Lower lobe of right lung (tissue), 2 donors: ENCODE measurements at regions not wholly inside any gene's neighbourhood (a gene's known extent, or its start where the extent isn't known, plus 50 kb on each side); places are given as distances from the start of the nearest gene placed in this dataset.
"Not testable (repeated sequence)": the region's sequence is repeated elsewhere in the genome, so short reads cannot be mapped to it uniquely, and the experiment has no call there.

Experiments used
- ATAC-seq, 2 donors: fragments of 200-7000 bp; cut with Tn5 transposase; one replicate each; pipeline ENCODE4 v1.9.1; 2020 to 2022; ENCODE audit warnings: mild to moderate bottlenecking in 2 of 2, moderate library complexity in 2 of 2
- DNase-seq: peaks from one replicate; pipeline ENCODE4 v3.0.0-alpha.2; 2020
- H3K27ac ChIP-seq: fragments of 200-600 bp; one replicate; pipeline ENCODE4 v1.8.0; 2022
- H3K27me3 ChIP-seq: fragments of 200-600 bp; one replicate; pipeline ENCODE4 v1.8.0; 2022; ENCODE audit warnings: low read depth
- H3K36me3 ChIP-seq: fragments of 200-600 bp; one replicate; pipeline ENCODE4 v1.8.0; 2022; ENCODE audit warnings: mild to moderate bottlenecking
- H3K4me1 ChIP-seq: fragments of 200-600 bp; one replicate; pipeline ENCODE4 v1.8.0; 2022
- H3K4me3 ChIP-seq: fragments of 200-600 bp; one replicate; pipeline ENCODE4 v1.8.0; 2022; ENCODE audit warnings: mild to moderate bottlenecking
- H3K9me3 ChIP-seq: fragments of 200-600 bp; one replicate; pipeline ENCODE4 v1.8.0; 2022
- CTCF ChIP-seq: fragments of 200-600 bp; IDR thresholded peaks from one replicate; pipeline ENCODE4 v1.8.0; 2022; ENCODE audit warnings: antibody characterized with exemption, mild to moderate bottlenecking
- intact Hi-C: fragments of 100-400 bp; cut with DNase I; formaldehyde crosslinking; loops from one replicate; pipeline ENCODE4 v1.11.0; 2022
- donor health status: DM: no; HTN: yes; CAD: no; lungs with severe emphysema.

- intact Hi-C loops: no loop called here
- Histone ChIP-seq H3K27me3 (no peaks in the 10 kb centered on the region), H3K36me3 (no peaks in the 10 kb centered on the region), H3K4me3 (no peak overlapping the region), H3K4me1 (no peaks in the 10 kb centered on the region), H3K9me3 (no peaks in the 10 kb centered on the region), H3K27ac (no peak overlapping the region)
- ATAC-seq: no peak
- TF ChIP-seq CTCF: no peak
- no peak for DNase-seq
Measured at GRCh38 chr4:170884969-170885570, 795.3 kb upstream of the AADAT start.

GRCh38 chr4:170881646-170882045, 791.9 kb upstream of the AADAT start:
- H3K4me1 ChIP-seq, H3K9me3 ChIP-seq, ATAC-seq, H3K27me3 ChIP-seq, DNase-seq, H3K27ac ChIP-seq, H3K4me3 ChIP-seq, intact Hi-C loops, H3K36me3 ChIP-seq: not testable (repeated sequence)

GRCh38 chr4:170875868-170876267, 786.1 kb upstream of the AADAT start:
- no peaks in the 10 kb centered on the region for H3K36me3 ChIP-seq
- no peaks in the 10 kb centered on the region for H3K27me3 ChIP-seq
- H3K27ac ChIP-seq: no peak overlapping the region
- no peak overlapping the region for H3K4me3 ChIP-seq
- no peak for TF ChIP-seq CTCF
- DNase-seq: no peak
- no peaks in the 10 kb centered on the region for H3K9me3 ChIP-seq
- no peak for ATAC-seq
- H3K4me1 ChIP-seq: no peaks in the 10 kb centered on the region
- intact Hi-C loops: no loop called here

- H3K27ac ChIP-seq: no peak overlapping the region
- DNase-seq (no peak), ATAC-seq (no peak)
- TF ChIP-seq CTCF: no peak
- no peaks in the 10 kb centered on the region for H3K4me1 ChIP-seq
- no peaks in the 10 kb centered on the region for H3K36me3 ChIP-seq
- H3K27me3 ChIP-seq: no peaks in the 10 kb centered on the region
- intact Hi-C loops: no loop called here
- H3K9me3 ChIP-seq: no peaks in the 10 kb centered on the region
- no peak overlapping the region for H3K4me3 ChIP-seq
Measured at GRCh38 chr4:170872794-170873193, 783.0 kb upstream of the AADAT start.

GRCh38 chr4:170868170-170868569, 778.4 kb upstream of the AADAT start:
- Histone ChIP-seq H3K36me3 (no peaks in the 10 kb centered on the region), H3K4me1 (no peaks in the 10 kb centered on the region), H3K4me3 (no peak overlapping the region), H3K27ac (no peak overlapping the region), H3K27me3 (no peaks in the 10 kb centered on the region), H3K9me3 (no peaks in the 10 kb centered on the region)
- intact Hi-C loops: no loop called here
- DNase-seq: no peak
- no peak for TF ChIP-seq CTCF
- ATAC-seq: no peak

- intact Hi-C loops: no loop called here
- no peaks in the 10 kb centered on the region for H3K9me3 ChIP-seq
- H3K27ac ChIP-seq: no peak overlapping the region
- H3K4me1 ChIP-seq: no peaks in the 10 kb centered on the region
- no peaks in the 10 kb centered on the region for H3K27me3 ChIP-seq
- ATAC-seq (no peak), DNase-seq (no peak)
- H3K36me3 ChIP-seq: no peaks in the 10 kb centered on the region
- H3K4me3 ChIP-seq: no peak overlapping the region
- no peak for TF ChIP-seq CTCF
Measured at GRCh38 chr4:170854097-170854496, 764.3 kb upstream of the AADAT start.
